HG02981 (cell line): ENCODE measurements at regions not wholly inside any gene's neighbourhood (a gene's known extent, or its start where the extent isn't known, plus 50 kb on each side); places are given as distances from the start of the nearest gene placed in this dataset.

Source experiments
- ATAC-seq: cut with Tn5 transposase; IDR thresholded peaks from one replicate; pipeline ENCODE4 v1.9.1; 2021; ENCODE audit warnings: mild to moderate bottlenecking, moderate library complexity; ENCODE audit not compliant: unreplicated experiment

DNA sequence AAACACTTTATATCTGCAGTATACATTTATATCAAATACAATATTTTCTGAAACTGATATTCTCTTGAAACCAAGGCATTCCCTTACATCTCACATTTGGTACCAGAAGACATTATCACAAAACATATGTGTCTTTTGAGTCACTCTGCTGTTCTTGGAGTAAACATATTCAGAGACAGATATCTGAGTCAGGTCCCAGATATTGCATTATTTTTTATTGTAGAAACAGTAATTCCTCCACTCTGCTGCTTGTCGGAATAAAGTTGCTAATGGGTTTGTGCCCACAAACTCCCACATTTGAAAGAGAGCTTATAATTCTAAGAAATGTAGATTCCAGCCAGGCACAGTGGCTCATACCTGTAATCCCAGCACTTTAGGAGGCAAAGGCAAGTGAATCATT, 261.1 kb upstream of the DAPK1 start:
- ATAC-seq = no peak

DNA sequence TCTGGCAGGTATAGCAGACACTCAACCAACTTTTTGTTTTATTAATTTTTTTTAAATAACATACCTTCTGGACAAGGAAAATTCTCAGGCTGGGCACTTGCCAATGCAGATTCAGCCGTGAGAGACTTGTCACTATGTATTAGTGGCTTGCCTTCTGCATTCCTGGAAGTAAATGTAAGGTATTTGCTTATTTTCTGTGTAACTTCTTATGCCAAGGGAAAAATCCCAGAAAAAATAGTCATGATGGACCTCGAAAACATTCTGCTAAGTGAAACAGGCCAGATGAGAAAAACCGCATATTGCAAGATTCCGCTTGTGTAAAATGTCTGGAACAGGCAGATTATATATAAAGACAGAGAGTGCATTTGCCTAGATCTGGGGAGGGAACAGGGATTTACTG, 260.3 kb upstream of the DAPK1 start:
- ATAC-seq = no peak

DNA sequence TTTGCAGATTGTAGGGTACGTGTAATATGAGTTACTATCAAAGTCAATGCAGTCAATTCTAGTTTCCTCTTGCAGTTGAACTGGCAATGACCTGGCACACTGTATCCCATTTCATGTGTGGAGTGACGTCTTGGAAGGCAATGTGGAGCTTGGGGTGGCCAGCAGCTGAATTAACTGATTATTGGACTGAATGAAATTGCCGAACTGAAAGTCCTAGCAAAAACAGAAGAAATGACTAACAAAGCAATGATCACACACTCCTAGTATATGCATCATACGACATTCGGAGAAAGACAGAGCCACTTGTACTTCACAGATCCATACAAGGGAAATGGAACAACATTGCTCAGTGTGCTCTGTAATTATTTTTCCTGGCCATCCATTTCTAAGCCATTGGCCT, 259.1 kb upstream of the DAPK1 start:
- no peak for ATAC-seq

DNA sequence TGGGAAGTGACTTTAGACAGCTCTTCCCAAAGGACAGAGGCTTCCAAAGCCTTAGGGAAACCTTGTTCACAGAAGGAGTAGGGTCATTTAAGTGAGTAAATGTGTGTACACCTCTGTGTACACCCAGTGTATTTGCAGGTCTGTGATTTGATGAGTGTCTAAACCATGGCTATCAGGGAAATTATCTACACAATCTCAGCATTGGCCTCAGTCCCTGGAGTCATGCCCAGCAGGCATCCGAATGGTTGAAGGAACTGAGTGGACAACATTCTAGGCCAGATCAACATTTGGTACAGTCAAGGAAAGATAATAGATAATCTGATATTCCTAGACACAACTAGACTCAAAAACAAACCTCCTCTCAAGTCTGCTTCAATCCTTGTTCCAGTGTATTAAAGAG, 258.4 kb upstream of the DAPK1 start:
- no peak for ATAC-seq

DNA sequence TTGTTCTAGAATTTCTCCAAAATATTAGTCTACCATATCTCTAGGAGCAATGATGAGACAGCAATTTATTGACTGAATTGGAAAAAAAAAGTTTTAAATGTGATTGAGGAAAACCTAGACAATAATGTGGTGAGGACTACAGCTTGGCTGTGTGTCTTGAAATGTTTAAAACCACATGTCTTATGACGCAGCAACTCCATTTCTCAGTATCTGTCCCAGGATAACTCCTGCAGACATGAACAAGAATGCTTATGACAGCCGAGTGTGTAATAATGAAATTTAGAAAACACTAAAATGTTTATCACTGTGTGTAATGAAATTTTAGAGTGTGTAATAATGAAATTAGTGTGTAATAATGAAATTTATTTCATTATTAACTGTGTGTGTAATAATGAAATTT, 254.1 kb upstream of the DAPK1 start:
- ATAC-seq = no peak

DNA sequence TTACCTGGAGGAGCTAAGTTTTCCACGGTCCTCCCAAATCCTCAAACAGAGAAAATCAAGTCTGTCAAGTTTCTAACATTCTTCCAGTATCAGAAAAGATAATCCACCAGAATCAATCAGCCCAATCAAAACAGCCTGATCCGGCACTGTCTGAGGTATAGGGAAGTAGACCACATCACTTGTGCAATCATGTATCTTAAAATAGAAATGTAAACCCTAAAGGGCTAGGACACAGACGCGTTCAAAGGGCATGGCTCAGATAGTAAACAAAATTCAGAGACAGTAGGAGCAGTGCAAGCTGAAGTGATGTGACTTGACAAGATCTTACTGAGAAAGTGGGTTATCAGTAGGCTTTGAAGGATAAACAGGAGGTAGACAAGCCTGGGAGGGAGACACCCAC, 252.4 kb upstream of the DAPK1 start:
- ATAC-seq = no peak

DNA sequence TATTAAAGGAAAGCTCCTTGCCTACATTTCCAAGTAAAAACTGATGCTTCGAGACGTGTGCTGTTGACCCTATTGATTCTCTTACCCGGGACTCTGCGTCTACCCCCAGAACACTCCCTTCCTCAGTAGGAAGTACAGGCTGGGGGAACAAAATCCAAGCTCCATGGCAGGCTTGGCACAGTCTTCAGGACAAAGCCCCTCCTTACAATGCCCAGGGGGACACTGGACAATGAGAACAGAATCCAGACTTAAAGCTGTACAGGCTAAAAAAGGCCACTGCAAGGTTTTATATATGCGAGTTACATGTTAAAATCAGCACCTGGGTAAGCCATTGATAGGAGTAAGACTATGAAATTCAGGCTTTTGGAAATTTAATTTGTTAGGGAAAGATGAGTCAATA, 250.6 kb upstream of the DAPK1 start:
- ATAC-seq = no peak

DNA sequence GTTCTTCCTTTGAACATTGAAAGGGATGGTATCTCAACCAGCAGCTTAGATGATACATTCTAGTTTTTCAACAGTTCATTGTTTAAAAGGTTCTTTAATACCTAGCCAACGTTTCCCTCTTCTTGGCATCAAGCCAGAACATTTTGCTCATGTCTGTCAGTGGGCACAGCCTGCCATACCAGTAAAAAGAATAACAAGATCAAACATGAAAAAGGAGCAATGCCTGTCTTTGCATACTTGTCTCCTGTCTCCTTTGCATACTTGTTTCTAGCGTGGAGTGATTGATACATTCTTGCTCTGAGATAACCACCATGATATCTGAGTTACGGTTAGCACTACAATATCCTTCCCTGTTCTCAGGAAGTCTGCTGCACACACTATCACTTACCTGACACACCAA, 248.6 kb upstream of the DAPK1 start:
- ATAC-seq = no peak

DNA sequence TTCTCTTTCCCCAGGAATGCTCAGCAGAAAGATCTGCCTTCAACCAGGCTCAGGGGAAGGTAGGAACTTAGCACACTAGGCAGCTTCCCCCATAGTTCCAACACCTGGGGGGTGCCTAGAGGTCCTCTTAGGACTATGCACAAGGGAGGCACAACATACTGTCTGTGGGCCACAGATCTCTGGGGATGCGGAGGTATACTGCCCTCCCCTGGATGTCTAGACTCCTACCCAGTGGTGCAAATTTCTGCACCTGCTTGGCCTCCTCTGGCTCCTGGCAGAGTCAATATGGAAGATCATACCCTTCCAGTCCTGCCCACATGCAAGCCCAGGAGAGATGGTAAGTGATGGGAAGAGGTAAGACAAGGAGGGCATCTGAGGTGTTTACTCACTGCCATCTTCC, 247.5 kb upstream of the DAPK1 start:
- no peak for ATAC-seq

DNA sequence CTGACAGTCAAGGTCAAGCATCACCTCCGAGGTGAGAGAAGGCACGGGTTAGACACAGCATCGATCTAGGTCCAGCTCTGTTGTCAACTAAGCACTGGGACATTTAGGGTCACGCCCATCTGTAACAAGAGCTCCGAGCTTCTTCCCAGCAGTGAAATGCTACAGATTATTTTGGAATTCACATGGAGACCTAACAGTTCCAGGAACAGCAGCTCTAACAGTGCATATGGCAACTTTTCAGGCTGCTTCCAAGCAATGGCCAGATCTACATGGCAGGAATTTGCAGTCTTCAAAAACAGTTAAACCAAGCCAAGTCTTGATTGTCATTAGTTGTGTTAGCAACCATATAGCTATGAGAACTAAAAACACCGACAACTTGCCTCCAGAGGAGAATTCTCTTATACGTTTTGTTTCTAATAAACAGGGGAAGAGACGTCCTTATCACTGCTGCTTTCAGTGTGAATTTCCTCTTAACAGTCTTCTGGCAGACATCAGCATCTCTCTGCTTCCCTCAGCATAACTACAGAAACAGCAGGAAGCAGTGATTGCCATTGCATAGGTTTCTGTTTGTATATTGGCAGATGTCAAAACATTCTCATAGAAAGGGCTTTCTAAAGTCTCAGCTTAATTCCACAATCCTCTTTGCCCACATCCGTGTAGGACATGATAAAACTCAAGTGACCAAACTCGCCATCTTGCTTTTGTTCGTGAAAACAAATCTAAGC, 242.1 kb upstream of the DAPK1 start:
- no peak for ATAC-seq

DNA sequence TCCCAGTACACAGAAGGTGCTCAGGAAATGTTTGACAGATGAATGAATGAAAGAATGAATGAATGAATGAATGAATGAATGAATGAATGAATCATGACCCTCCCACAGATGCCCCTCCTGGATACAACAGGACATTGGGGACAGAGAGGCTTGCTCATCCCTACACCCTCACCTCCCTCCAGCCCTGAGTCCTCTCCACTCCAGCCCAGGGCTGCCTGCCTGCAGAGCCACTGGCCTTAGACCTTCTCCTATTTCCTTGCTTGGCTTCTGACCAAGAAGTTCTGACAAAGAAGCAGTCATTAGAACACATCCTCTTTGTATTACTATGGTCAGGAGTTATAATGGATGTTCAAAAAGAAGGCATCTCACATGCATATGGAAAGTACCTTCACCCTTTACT, 240.7 kb upstream of the DAPK1 start:
- no peak for ATAC-seq

DNA sequence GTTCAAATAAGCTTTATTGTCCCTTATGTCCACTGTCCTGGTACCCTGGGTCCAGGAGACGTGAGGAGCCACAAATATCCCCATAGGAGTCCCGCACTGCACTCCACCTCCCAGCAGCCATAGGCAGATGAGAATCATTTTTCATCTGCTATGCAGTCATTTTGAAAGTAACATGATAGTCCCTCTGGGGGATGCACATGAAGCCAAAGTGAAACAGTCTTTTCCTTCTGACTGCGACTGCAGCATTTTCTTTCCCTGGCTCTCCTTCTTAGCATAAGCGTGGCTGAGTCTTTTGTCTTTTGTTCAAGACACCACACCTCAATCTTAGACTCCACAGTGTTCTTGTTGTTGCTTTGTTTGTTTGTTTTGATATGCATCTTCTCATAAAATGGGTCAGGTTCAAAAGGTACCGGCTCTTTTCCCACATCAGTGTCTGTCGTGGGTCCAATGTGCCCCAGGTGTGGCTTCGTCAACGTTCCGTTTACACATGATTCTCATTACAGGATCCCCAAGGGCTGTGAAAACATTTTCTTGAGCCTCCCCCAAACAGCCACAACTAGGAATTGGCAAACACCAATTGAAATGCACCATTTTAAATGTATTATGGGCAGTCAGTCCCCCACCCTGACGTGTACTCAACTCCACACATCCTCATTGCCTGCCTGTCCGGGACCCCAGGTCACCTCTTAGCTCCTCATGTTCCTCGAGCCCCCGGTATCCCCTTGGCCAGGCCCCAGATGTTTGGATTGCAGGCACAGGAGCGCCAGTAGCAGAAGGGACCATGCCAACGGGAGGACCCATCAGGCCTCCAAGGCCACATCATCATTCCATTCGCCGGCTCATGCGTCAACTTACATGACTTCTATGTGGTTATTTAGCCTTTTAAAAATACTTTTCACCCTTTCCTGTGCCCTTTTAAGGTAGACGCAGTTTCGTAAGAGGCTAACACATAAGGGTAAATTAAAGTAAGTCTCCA, 237.8 kb upstream of the DAPK1 start:
- ATAC-seq = no peak

DNA sequence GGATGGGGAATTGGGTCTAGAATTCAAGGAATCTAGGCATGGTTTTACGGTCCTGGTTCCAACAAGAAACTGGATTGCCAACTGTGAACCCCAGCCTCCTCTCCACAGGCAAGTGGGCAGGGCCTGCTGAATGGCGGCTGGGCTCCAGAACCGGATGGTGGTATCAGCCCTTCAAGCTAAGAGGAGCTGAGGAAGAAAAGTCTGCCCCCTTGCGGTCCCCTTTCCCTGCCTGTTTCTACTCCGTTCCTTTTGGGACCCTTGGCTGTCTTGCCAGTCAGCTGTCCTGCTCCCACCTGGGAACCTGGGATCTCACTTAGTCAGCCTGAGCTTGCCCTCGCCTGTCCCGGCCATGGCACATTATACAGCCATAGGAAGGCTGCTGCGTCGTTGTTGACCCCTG, 234.4 kb upstream of the DAPK1 start:
- no peak for ATAC-seq

DNA sequence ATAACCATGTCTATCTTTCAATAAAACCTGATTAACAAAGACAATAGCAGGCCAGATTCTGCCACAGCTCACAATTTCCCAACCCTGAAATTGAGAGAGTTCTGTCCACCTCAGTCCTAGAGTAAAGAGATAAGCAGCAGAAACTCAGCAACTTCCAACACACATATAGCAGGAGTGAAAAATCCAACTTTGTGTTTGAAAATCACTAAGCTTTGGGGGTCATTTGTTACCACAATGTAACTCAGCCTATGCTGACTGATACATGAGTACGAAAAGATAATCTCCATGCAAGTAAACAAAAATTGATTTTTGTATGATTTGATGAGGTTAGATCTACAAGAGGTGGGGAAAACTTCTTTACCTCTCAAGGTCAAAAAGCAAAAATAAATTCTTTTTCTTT, 231.0 kb upstream of the DAPK1 start:
- no peak for ATAC-seq

DNA sequence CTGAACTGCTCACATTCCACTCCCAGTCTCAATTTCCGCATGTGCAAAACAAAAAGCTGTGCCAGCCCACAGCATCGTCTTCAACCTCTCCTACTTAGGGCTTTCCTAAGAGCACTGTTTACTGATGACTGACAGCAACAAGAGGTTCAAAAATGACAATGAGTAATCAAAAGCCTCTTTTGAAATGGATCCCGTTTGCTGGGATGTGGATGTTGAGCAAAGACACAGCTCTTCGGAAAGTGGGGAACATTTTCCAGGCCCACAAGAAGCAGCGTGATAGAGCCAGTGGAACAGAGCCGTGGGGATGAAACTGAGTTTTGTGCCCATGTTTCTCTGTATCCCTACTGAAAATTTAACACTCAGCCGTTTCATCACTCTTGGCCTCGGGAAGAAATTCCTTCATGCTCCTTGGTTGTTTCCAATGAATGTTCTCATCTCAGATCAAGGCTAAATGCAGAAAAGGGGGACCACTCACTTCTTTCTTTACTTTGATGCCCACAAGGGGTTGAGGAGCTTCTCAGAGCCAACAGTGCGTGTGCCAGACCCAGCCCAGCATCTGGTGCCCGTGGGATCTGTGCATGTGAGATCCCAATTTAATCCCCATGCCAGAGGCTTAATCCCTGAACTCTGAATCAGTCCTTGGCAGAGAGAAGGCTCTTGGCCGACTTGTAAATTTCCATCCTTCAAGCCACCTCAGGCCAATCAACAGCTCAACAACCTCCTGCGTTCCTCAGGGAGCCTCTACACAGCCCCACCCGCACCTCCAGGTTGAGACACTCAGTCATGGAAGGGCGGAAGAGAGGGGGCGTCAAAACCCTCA, 230.2 kb upstream of the DAPK1 start:
- ATAC-seq = no peak

DNA sequence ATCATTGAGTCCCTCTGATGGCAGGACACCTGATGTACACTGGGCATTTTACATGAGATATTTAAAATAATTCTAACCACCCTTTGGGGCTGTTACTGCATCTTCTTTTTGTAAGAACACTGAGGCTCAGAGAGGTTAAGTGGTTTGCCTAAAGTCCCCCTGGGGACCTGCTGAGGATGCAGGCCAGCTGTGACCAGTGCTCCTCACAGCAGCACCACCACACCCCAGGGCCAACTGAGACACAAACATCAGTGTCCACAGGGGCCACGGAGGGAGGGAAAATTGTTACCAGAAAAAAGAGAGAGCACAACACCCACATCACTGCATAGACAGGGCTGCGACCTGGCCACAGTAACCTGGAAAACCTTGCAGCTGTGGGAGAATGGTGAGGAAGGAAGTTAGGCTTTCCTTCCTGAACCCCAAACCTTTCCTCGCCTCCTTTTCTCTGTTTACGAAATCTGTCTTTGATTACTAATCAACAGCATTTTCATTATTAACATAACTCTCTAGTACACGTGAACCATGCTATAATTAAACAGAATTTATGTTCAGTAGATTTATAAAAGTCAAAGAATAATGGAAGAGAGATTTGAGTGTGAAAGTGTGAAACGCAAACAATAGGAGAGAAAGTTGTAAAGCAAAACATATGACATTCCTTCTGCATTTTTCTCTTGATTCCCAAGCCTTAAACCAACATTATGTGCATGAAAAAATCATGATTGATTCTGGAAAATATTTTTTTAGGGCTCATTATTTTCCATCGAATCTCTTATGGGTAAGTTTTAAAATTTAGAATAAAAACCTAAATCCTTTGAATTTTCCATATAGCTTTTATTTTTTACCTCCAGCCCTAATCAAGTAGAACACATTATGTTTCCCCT, 228.1 kb upstream of the DAPK1 start:
- ATAC-seq = no peak

DNA sequence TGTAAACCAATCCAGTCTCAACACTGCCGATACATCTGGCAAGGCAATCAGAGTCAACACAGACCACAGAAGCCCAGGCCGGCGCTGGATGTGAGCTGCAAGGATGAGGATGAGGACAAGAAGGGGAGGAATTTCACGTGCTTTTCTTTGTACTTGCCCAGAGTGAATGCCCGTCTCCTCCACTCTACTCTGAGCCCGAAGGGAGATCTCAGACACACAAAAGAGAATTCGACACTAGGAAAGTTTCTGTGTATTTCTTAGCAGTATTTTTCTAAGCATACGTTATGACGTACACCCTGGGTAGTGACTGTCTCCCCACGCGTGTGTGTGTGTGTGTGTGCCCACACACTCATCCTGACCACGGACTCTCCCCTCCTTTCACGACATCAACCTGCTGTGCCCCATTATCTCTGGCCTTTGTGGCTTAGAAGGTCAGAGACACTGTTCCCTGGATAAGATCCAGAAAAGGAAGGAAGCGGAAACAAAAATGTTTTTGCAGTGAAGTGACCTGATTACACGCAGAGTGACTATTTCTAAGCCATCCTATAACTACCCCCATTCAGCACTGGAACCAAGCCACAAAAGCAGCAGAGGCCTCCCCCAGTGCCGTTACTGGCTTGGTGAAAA, 227.3 kb upstream of the DAPK1 start:
- no peak for ATAC-seq

DNA sequence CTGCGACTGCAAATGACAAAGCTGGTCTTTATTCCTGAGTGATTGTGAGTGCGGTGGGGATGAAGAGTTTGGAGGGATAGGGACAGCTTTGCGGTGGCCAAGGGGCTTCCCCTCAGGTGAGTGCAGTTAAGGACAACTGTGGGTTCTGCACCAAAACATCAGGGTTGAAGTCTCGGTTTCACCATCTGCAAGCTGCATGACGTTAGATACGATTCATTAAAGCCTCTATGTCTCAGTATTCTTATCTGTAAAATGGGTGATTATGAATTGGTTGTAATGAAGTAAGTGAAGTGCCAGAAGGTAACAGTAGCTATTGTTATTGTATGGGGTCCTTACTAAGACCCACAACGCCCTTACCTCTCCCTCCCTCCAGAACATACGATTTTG, 226.8 kb upstream of the DAPK1 start:
- no peak for ATAC-seq

DNA sequence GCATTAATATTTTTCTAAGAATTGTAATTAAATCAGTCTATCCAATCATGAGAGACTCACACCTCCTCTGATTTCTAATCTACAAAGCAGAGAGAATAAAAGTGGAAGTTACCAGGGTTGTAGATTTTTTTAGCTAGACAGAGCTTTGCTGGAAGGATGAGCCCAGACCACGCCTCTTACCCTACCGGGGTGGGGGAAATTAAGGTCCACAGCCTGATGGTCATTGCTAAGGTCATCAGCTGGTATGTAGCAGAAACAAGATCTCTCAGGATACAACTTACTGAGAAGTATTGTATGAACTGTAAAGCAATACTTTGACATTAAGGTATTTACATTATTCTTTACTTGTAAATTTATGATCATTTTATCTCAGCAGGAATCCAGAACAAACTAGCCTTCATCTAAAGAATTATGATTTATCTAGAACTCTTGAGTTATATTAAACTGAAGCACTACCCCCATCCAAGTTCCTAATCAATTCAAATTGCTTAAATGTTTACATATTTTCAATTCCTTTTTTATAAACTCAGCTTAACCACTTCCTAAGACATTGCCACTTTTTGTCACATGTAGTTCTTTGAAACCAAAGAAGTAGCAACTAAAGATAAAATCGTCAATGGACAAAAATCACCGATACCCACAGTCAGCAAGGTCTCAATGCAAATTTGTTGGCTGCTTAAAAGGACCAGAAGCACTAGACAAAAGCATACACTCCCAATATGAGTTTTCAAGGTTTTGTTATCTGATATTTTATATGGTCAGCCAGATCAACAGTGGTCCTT, 225.8 kb upstream of the DAPK1 start:
- ATAC-seq = no peak
